H1 (cell line): ENCODE measurements at regions not wholly inside any gene's neighbourhood (a gene's known extent, or its start where the extent isn't known, plus 50 kb on each side); places are given as distances from the start of the nearest gene placed in this dataset.

Experiments used
- CTCF ChIA-PET: fragments of 300-600 bp; sonication (Branson Sonifier 250); formaldehyde crosslinking; loops from one replicate; lab custom pipeline; 2021; ENCODE audit not compliant: partially characterized antibody; lab: Charles Lee
- POLR2A ChIA-PET: fragments of 300-600 bp; sonication (Branson Sonifier 250); formaldehyde crosslinking; loops from one replicate; lab custom pipeline; 2021; ENCODE audit warnings: inconsistent platforms; ENCODE audit not compliant: partially characterized antibody; lab: Charles Lee
- DNase-seq, 2 experiments: peaks; one replicate each; pipeline versions ENCODE4 v3.0.0 to v3.0.0-alpha.2; 2010 to 2022; ENCODE audit warnings: low spot score in 2 of 2, low read depth in 1 of 2, mixed read lengths in 1 of 2
- FAIRE-seq: peaks from 2 replicates; lab custom pipeline; 2011; peaks lifted over from hg19 to GRCh38; lab: Jason Lieb, UNC
- H2AFZ ChIP-seq: 2 replicates; pipeline ENCODE4 v1.8.1; 2012; ENCODE audit warnings: low read length, inconsistent platforms
- H2AK5ac ChIP-seq: 2 replicates; pipeline ENCODE4 v1.6.1; 2013; ENCODE audit warnings: low read depth, low read length
- H2BK120ac ChIP-seq: replicated peaks from 2 replicates; pipeline ENCODE3; 2013; ENCODE audit warnings: low read depth, low read length, inconsistent platforms
- H2BK12ac ChIP-seq: 2 replicates; pipeline ENCODE4 v1.6.1; 2013; ENCODE audit warnings: low read depth, low read length
- H2BK15ac ChIP-seq: 2 replicates; pipeline ENCODE4 v1.6.1; 2013; ENCODE audit warnings: low read length
- H2BK20ac ChIP-seq: 2 replicates; pipeline ENCODE4 v1.6.1; 2013; ENCODE audit warnings: low read length
- H2BK5ac ChIP-seq: 2 replicates; pipeline ENCODE4 v1.6.1; 2013; ENCODE audit warnings: low read depth, low read length
- H3K14ac ChIP-seq: 2 replicates; pipeline ENCODE4 v1.6.1; 2013; ENCODE audit warnings: inconsistent platforms; ENCODE audit not compliant: insufficient read length
- H3K18ac ChIP-seq: 2 replicates; pipeline ENCODE4 v1.6.1; 2013; ENCODE audit warnings: low read length; ENCODE audit errors: extremely low read depth
- H3K23ac ChIP-seq: 2 replicates; pipeline ENCODE4 v1.6.1; 2013; ENCODE audit warnings: inconsistent platforms; ENCODE audit not compliant: insufficient read length
- H3K23me2 ChIP-seq: 2 replicates; pipeline ENCODE4 v1.6.1; 2013; ENCODE audit warnings: low read depth, low read length
- H3K27ac ChIP-seq: 2 replicates; pipeline ENCODE4 v1.6.1; 2011; ENCODE audit warnings: low read depth, low read length, inconsistent platforms
- H3K27me3 ChIP-seq, 4 experiments: replicated peaks in 1 of 4; 1 replicate in 1 of 4; 2 replicates in 3 of 4; pipeline versions ENCODE4 v1.6.1 to v1.8.1; 2011 to 2013; ENCODE audit warnings: low read length in 3 of 4, mild to moderate bottlenecking in 3 of 4, inconsistent platforms in 2 of 4, mixed read lengths in 2 of 4, moderate library complexity in 1 of 4; ENCODE audit not compliant: control insufficient read depth in 3 of 4, insufficient read depth in 3 of 4; ENCODE audit errors: extremely low read depth in 1 of 4
- H3K36me3 ChIP-seq, 4 experiments: 2 replicates each; pipeline versions ENCODE4 v1.6.1 to v1.8.1; 2011 to 2013; ENCODE audit warnings: mild to moderate bottlenecking in 4 of 4, low read length in 3 of 4, moderate library complexity in 2 of 4, control low read depth in 1 of 4, inconsistent platforms in 1 of 4; ENCODE audit not compliant: insufficient read depth in 4 of 4, control insufficient read depth in 2 of 4
- H3K4ac ChIP-seq: replicated peaks from 2 replicates; pipeline ENCODE3; 2013; ENCODE audit warnings: low read length, low read depth, mixed read lengths, inconsistent platforms; ENCODE audit not compliant: insufficient read length
- H3K4me1 ChIP-seq, 4 experiments: replicated peaks in 1 of 4; 1 replicate in 1 of 4; 2 replicates in 3 of 4; pipeline versions ENCODE4 v1.6.1 to v1.8.1; 2011 to 2013; ENCODE audit warnings: low read length in 3 of 4, inconsistent platforms in 2 of 4, mixed read lengths in 1 of 4; ENCODE audit not compliant: insufficient read depth in 4 of 4, control insufficient read depth in 3 of 4
- H3K4me2 ChIP-seq, 2 experiments: 2 replicates each; pipeline versions ENCODE4 v1.6.1 to v1.8.1; 2011 to 2013; ENCODE audit warnings: low read depth in 2 of 2, low read length in 2 of 2, control low read depth in 1 of 2, inconsistent platforms in 1 of 2, mild to moderate bottlenecking in 1 of 2; ENCODE audit not compliant: insufficient read depth in 1 of 2
- H3K4me3 ChIP-seq, 4 experiments: fragments of 200-600, 300-600 bp in 1 of 4; sonication (generic), shearing (Covaris generic), sonication (Bioruptor Twin) in 1 of 4; 2 replicates each; pipeline versions ENCODE4 v1.5.1 to v1.8.1; 2011 to 2016; ENCODE audit warnings: low read length in 4 of 4, low read depth in 3 of 4, control low read depth in 2 of 4, inconsistent platforms in 2 of 4, mild to moderate bottlenecking in 2 of 4, mixed read lengths in 1 of 4, moderate library complexity in 1 of 4; ENCODE audit not compliant: insufficient read depth in 2 of 4; ENCODE audit errors: extremely low read depth in 1 of 4
- H3K56ac ChIP-seq: replicated peaks from 2 replicates; pipeline ENCODE3; 2013; ENCODE audit warnings: low read depth, mild to moderate bottlenecking, mixed read lengths, low read length, inconsistent platforms; ENCODE audit not compliant: insufficient read length
- H3K79me1 ChIP-seq: 2 replicates; pipeline ENCODE4 v1.6.1; 2013; ENCODE audit warnings: low read depth, low read length, control low read depth
- H3K79me2 ChIP-seq, 2 experiments: 2 replicates each; pipeline versions ENCODE4 v1.6.1 to v1.8.1; 2012 to 2013; ENCODE audit warnings: low read length in 2 of 2, mild to moderate bottlenecking in 2 of 2, inconsistent platforms in 1 of 2; ENCODE audit not compliant: insufficient read depth in 2 of 2, control insufficient read depth in 1 of 2
- H3K9ac ChIP-seq, 4 experiments: replicated peaks in 1 of 4; 1 replicate in 1 of 4; 2 replicates in 3 of 4; pipeline versions ENCODE4 v1.6.1 to v1.8.1; 2011 to 2013; ENCODE audit warnings: low read depth in 3 of 4, low read length in 3 of 4, control low read depth in 2 of 4, mild to moderate bottlenecking in 2 of 4, moderate library complexity in 2 of 4, inconsistent platforms in 1 of 4; ENCODE audit errors: extremely low read depth in 1 of 4
- H3K9me3 ChIP-seq, 2 experiments: 2 replicates each; pipeline versions ENCODE4 v1.6.1 to v1.8.1; 2012 to 2013; ENCODE audit warnings: mild to moderate bottlenecking in 2 of 2, moderate library complexity in 2 of 2, control low read depth in 1 of 2, inconsistent platforms in 1 of 2, low read depth in 1 of 2, low read length in 1 of 2, mixed read lengths in 1 of 2; ENCODE audit not compliant: insufficient read depth in 2 of 2
- H4K20me1 ChIP-seq, 2 experiments: replicated peaks in 1 of 2; 2 replicates each; pipeline versions ENCODE3 to v1.8.1; 2011 to 2013; ENCODE audit warnings: inconsistent platforms in 2 of 2, low read length in 2 of 2, mild to moderate bottlenecking in 1 of 2; ENCODE audit not compliant: insufficient read depth in 2 of 2, control insufficient read depth in 1 of 2
- H4K5ac ChIP-seq: 2 replicates; pipeline ENCODE4 v1.6.1; 2013; ENCODE audit warnings: low read length, low read depth, mixed read lengths, inconsistent platforms; ENCODE audit not compliant: insufficient read length
- H4K8ac ChIP-seq: 2 replicates; pipeline ENCODE4 v1.8.0; 2013; ENCODE audit warnings: mild to moderate bottlenecking, moderate library complexity, low read length, inconsistent platforms; ENCODE audit not compliant: insufficient read depth; ENCODE audit errors: extremely low read depth
- H4K91ac ChIP-seq: replicated peaks from 2 replicates; pipeline ENCODE3; 2013; ENCODE audit warnings: low read length, mixed read lengths, inconsistent platforms; ENCODE audit not compliant: insufficient read length
- CREB1 ChIP-seq: IDR thresholded peaks from 2 replicates; pipeline ENCODE4 v1.6.1; 2012; ENCODE audit warnings: inconsistent platforms
- HDAC6 ChIP-seq: IDR thresholded peaks from one replicate; pipeline ENCODE4 v1.7.1; 2012; ENCODE audit warnings: low read depth, mild to moderate bottlenecking, inconsistent platforms, low read length, moderate library complexity
- NANOG ChIP-seq: IDR thresholded peaks from 2 replicates; pipeline ENCODE4 v1.6.1; 2011; ENCODE audit warnings: low read length, low read depth, mild to moderate bottlenecking, inconsistent platforms; ENCODE audit not compliant: insufficient read depth, poor library complexity, severe bottlenecking
- RAD21 ChIP-seq, 2 experiments: IDR thresholded peaks in 1 of 2; conservative IDR thresholded peaks in 1 of 2; 2 replicates each; pipeline ENCODE4 v1.6.1; 2011; ENCODE audit warnings: low read depth in 2 of 2, low read length in 2 of 2, improper control_type of control experiment in 1 of 2, inconsistent platforms in 1 of 2, mild to moderate bottlenecking in 1 of 2, moderate library complexity in 1 of 2
- RBBP5 ChIP-seq: IDR thresholded peaks from 2 replicates; pipeline ENCODE4 v1.7.1; 2012; ENCODE audit warnings: low read depth, mild to moderate bottlenecking, inconsistent platforms, low read length, moderate library complexity, borderline replicate concordance
- SAP30 ChIP-seq: fragments of 300-600 bp; sonication (generic); IDR thresholded peaks from 2 replicates; pipeline ENCODE4 v1.7.1; 2012; ENCODE audit warnings: low read length, moderate library complexity, mild to moderate bottlenecking, inconsistent platforms; ENCODE audit not compliant: insufficient read depth, insufficient replicate concordance
- SP2 ChIP-seq: IDR thresholded peaks from 2 replicates; pipeline ENCODE4 v1.6.1; 2012; ENCODE audit warnings: mild to moderate bottlenecking, low read length, inconsistent platforms
- TAF1 ChIP-seq: IDR thresholded peaks from 2 replicates; pipeline ENCODE4 v1.6.1; 2011; ENCODE audit warnings: mild to moderate bottlenecking, low read depth, low read length
- TCF12 ChIP-seq: IDR thresholded peaks from 2 replicates; pipeline ENCODE4 v1.6.1; 2011; ENCODE audit warnings: low read depth, mild to moderate bottlenecking, low read length
- WGBS, 2 experiments: shearing (Covaris generic) in 1 of 2; methylation state at CpG; one replicate each; pipeline versions ENCODE4 v1.1.6 to v1.1.7; 2013 to 2015; ENCODE audit warnings: low lambda C conversion rate in 2 of 2, mixed read lengths in 2 of 2, inconsistent platforms in 1 of 2, low coverage in 1 of 2, missing lambda C conversion rate in 1 of 2; ENCODE audit not compliant: insufficient replicate concordance in 2 of 2, insufficient coverage in 1 of 2, insufficient read length in 1 of 2; ENCODE audit errors: extremely low coverage in 1 of 2, missing lambda C conversion rate in 1 of 2; 5-methylcytosine and 5-hydroxymethylcytosine counted together
- TF ChIP-seq, protein P1 (sequence below): IDR thresholded peaks from 2 replicates; pipeline ENCODE4 v1.6.1; 2011; ENCODE audit warnings: low read depth, mild to moderate bottlenecking, low read length; ENCODE audit not compliant: insufficient read depth

DNA sequence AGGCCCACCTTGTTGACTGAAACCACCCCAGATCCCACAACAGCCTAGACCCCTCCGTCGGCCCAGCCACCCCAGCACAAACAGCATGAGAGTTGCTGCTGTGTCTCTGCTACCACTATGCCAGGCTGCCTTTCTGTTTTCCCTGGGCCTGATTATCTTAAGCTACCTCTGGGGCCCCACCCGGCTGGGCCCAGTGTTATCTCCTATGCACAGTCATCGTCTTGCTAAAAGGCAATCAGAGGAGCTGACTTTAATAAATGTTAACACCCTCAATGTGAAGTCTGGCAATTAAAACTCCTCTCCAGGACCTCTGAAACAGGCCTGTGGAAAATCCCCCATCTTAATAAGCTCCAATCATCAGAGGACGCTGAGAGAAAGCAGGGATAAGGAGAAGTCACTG, 144.9 kb downstream of the FAM114A2 start:
- Histone ChIP-seq H4K20me1 (no peaks in the 10 kb centered on the region), H2BK120ac (no peak overlapping the region), H3K9ac (no peak overlapping the region), H3K4ac (no peak overlapping the region), H3K79me1 (no peaks in the 10 kb centered on the region), H2AFZ (0 out of 2 replicates have a peak overlapping the region, but pooled peaks have one; percentile 46), H3K27ac (no peak overlapping the region), H2BK12ac (no peak overlapping the region), H2AK5ac (no peak overlapping the region), H4K91ac (no peak overlapping the region), H3K4me2 (no peak overlapping the region), H3K4me3 (no peak overlapping the region), H3K4me1 (peaks cover 0 to 3% (median 0%) of the 10 kb centered on the region in 4 experiments; a peak in 1 of 7 replicates), H4K5ac (no peak overlapping the region), H2BK5ac (no peak overlapping the region), H3K27me3 (no peaks in the 10 kb centered on the region), H2BK20ac (no peak overlapping the region), H3K9me3 (no peaks in the 10 kb centered on the region), H2BK15ac (no peak overlapping the region), H3K23me2 (no peaks in the 10 kb centered on the region), H3K23ac (no peak overlapping the region), H3K14ac (no peak overlapping the region), H3K18ac (no peak overlapping the region), H3K36me3 (no peaks in the 10 kb centered on the region), H3K56ac (no peak overlapping the region), H3K79me2 (no peaks in the 10 kb centered on the region), H4K8ac (no peak overlapping the region)
- FAIRE-seq (no peak), DNase-seq (no peak)
- no peak for TF ChIP-seq CREB1
- TF ChIP-seq RBBP5 = no peak
- TF ChIP-seq, protein P1, sequence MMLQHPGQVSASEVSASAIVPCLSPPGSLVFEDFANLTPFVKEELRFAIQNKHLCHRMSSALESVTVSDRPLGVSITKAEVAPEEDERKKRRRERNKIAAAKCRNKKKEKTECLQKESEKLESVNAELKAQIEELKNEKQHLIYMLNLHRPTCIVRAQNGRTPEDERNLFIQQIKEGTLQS = no peak
- TF ChIP-seq NANOG = no peak
- TF ChIP-seq HDAC6 = no peak
- TF ChIP-seq TCF12 = no peak
- TF ChIP-seq TAF1 = no peak
- no peak for TF ChIP-seq RAD21 (IDR thresholded peaks at IDR 0.05 in 1 of 2, conservative IDR thresholded peaks at IDR 0.05 in 1 of 2; ENCODE audit: low read depth in 2 of 2, low read length in 2 of 2)
- no peak for TF ChIP-seq SP2
- no peak for TF ChIP-seq SAP30
- ChIA-PET CTCF (interaction anchor here (1.2 to 1.3 kb wide), 4 partner anchors 8 to 399 kb away, joined by 3 to 4 read pairs (median 4); no protein-coding TSS in a partner anchor), POLR2A (no interaction called here)
- WGBS, 2 experiments = 82% methylated on average over 5 of the region's 5 CpGs; no CpG with 5 or more reads in 1 of the 2 experiments
